Cerebellar nuclear complex (tissue), 1 donor: ENCODE measurements at regions not wholly inside any gene's neighbourhood (a gene's known extent, or its start where the extent isn't known, plus 50 kb on each side); places are given as distances from the start of the nearest gene placed in this dataset.

Experiments used
- DNase-seq, 2 experiments: peaks; one replicate each; lab custom pipeline; 2025; lab: John Stamatoyannopoulos, UW

DNA sequence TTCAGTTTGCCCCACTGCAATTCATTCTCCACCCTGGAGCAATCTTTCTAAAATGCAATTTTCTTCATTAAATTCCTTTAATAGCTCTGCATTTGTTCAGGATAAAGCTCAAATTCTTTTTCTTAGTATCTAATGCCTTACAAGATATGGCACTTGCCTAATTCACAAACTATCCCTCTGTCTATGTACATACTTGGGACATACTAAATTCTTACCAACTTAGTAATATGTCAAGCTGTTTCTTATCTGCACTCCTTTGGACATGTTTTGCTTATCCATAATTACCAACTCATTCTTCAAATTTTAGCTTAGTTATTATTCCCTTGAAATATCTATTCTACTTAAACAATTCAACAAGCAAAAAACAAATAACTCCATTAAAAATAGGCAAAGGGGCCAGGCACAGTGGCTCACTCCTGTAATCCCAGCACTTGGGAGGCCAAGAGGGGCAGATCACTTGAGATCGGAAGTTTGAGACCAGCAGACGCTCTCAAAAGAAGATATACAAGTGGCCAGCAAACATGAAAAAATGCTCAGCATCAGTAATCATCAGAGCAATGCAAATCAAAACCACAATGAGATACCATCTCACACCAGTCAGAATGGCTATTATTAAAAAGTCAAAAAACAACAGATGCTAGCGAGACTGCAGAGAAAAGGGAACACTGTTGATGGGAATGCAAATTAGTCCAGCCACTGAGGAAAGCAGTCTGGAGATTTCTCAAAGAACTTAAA, 96.9 kb downstream of the FAM76B start:
- DNase-seq, result no peak

DNA sequence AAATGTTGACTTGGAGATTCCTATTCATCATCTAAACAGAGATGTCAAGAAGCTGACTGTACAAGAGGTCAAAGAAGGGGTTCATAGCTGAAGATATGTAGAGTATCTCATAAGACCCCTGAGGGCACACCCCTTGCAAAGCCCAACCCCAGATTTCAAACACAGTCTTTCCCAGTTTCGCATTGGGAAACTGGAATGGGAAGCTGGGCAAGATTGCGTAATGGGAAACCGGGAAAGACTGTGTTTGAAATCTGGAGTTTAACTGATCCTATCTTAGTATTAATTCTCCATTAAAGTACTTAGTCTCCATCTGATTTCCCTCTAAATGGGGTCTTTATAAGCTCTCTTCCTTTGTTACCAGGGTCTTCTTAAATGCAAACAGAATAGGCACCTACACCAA, 99.5 kb downstream of the FAM76B start:
- DNase-seq, result no peak

DNA sequence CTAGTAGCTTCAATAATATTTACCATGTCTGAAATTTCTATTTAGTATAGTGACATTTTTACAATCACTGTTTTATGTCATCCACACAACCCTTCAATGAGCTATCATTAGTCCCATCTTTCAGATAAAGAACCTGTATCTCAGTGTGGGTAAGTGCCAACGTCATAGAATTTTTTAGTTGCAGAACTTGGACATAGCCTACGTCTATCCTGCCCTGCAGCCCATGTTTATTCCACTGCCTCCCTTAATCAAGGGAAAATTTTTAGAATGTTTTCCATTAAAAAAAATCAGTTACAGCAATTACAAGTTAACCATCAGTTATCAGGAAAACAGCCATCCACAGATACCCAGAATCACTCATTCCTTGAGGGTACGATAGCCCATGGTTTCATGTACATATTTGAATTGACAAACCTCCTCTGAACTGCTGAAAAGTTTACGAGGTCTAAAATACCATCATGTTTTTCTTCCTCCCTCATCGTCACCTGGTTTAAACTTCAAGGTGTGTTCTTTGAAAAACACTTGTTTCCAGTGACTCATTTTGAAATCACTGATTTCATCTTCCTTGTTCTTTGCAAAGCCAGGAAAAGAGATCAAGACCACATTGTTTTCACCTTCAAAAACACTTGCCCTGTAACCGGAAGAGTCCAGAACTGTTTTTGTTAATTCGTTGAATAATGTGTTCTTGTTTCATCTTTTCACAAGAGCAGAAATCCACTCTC, 100.9 kb downstream of the FAM76B start:
- no peak for DNase-seq

DNA sequence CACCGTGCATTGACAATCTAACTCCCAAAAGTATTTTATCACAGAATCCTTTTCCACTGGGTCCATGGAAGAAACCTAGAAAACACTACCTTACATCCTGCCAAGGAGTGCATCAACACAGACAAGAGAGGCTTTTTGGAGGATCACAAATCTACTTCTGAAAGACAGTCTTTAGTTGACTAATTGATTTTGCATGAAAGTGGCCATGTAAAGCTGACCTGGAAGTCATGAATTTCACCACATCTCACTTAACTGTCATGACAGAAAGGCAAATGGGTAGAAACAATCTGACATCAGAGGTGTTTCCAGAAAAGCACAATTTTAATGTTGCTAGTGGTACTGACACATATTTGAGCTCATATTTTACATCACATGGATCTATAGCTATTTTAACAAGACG, 101.6 kb downstream of the FAM76B start:
- DNase-seq, result no peak

DNA sequence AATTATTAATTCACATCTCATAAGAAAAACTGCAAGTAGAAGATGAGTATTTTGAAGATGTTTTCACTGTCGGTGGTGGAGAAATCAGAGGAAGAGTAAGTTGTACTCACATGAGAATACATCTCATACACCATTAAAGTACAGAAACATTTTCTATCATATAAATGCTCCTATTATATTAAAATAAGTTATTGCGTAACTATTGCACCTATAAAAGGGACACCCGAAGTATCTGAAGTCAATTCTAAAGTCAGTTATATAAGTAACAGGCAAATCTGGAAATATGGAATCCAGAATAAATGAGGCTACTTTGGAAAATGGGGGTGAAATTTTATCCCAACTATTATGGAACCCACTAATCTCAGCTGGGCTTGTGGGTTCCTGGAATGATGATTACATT, 103.3 kb downstream of the FAM76B start:
- no peak for DNase-seq

DNA sequence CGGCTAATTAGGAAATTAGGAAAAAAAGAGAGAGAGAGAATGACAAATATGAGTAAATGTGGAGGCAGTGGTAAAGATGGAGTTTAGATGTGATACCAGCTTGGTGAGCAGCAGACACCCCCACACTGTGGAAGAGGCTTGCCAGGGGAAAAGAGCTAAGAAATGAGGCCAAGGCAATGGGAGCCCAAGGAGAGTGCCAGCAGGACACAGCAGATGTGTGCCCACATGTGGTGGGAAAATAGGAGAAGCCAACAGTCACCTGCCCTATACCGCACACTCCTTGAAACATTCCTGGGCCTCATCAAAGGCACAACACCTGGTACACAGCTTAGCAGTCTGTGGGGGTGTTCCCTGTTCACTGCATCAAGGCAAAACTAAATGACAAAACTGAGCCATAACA, 104.9 kb downstream of the FAM76B start:
- no peak for DNase-seq

DNA sequence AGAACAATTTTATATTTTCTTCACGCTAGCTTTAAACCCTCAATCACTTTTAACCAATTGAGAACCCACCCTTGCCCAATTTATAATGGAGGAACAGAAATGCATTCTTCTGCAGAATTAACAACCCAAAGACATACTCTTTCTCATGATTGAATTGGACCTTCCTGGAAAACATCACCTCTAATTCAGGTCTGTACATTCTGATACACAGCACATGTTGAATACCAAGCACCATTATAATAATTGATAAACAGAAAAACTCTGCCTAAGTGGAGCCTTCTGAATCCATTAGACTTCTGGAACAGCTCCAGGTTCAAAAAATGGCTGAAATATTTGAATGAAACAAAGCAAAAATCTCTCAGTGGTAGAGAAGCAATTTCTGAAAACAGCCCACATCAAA, 105.4 kb downstream of the FAM76B start:
- no peak for DNase-seq

DNA sequence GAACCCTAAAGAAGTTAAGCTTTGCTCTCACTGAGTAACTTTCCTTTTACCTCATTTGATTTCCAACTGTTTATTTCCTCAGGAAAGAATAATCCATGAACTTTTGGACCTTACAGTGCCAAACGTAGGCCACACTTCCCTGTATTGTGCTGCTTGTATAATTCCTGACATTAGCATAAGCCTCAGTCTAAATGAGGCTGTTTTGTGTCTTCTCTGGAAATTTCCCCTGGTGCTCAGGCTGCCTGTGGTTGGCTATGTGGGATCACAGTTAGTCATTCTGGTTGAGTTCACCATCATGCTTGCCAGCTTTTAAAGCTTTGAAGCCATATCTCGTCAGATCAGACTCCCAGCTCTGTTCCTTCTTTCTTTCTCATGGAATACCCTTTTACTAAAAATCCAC, 107.0 kb downstream of the FAM76B start:
- DNase-seq, result no peak

DNA sequence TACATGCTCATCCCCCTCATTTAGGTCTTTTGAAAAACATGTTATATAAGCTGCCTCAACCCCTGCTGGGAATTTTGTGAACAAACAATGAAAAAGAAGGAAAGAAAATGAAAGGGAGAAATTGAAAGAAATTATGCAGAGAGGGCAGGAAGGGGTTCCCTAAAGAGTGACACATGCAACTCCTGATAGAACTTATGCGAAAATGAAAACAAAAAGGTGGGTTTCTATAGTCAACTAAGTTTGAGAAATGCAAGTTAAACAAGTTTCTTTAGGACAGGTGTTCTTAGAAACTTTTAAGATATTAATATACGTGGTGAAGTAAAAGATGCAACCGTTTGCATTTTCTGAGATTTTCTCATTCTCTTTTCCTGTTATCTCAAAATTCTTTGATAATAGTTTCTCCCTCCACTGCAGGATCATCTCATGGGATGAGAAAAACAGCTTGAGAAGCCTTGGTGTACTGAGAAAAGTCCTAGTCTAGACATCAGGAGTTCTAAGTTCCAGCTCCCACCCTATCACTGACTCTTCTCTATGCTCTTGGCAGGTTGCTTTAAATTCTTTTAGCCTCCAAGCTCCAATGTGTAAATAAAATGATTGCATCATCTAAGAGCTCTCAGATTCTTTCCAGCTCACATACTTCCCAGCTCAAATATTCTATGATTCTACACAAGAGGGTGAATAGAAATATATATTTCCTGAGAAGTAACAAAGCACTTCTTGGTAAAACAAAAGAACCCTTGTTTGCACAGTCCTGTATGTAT, 109.2 kb downstream of the FAM76B start:
- no peak for DNase-seq

DNA sequence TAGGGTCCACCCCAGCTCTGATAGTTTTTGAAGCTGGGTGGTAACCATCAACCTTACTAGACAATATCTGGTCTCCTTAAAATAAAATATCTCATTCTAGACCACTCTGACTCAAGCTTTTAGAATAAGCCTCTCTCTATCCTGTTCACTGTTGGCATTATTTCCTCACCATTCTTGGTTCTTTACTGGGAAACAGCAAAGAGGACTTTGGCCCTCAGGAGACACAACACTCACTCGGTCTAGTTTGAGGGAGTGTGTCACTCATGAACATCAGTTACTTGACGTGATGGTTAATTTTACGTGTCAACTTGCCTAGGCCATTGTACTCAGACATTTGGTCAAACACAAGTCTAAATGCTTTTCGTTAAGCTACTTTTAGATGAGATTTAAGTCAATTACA, 110.6 kb downstream of the FAM76B start:
- DNase-seq, result no peak

DNA sequence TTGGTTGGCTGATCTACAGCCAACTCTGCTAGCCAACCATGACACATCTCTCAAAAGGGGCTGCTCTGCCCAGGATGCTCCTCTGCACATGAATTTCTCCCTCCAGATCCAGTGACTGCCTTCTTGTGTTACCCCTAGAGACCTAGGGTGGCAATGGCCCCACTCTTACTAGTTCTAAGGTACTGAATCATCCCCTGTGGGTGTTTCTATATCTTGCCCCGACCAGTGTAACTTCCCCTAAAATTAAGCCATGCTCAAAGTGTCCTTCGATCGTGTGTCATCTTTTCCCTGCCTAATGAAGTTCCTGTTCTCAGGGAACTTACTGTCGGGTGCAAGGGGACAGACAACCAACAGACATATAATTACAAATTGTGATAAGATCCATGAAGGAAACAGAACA, 113.3 kb downstream of the FAM76B start:
- no peak for DNase-seq

DNA sequence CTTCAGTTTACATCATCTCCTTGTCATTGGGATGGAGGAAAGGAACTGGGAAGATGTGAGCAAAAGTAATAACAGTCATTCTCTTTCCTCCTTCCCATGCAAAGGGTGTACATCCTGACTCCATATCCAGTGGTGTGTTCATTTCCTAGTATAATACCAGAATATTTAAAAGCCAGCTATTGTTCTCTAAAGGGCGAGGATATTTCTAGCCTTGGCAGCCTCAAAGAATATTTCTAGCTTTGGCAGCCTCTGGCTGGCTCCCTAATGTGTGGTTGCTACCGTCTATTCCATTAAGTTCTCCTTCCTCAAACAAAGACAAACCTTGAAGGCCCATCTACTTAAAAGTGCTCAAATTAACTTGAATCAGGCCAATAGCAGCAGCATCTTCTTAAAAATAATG, 114.0 kb downstream of the FAM76B start:
- no peak for DNase-seq

DNA sequence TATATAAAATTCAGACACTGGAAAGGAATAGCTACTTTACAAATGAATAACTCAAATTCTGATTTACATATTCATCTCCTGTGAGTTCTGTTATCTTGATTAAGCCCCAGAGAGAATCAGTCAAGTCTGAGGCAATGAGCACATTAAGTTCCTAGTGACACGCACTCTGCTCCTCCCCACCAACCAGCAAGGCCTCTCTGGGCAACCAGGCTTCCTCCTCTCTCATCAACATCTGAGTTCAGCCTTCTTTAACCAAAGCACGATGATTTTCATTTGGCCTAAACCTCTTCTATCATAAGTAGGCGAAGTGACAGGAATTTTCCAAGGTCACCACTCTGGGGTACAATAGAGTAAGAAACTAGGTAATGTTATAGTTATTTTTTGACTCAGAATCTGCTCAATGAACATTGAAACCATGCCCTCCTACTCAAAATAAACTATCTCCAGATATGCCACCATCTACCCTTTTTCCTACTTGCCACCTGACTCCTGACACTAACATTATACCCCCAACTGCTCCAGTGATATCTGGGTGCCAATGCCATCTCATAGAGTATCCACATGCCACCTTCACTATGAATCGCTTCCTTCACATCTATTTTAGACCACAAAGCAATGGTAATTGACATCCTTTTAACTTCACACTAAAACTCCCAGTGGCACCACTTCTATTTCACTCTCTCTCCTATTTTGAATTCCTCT, 114.8 kb downstream of the FAM76B start:
- no peak for DNase-seq

DNA sequence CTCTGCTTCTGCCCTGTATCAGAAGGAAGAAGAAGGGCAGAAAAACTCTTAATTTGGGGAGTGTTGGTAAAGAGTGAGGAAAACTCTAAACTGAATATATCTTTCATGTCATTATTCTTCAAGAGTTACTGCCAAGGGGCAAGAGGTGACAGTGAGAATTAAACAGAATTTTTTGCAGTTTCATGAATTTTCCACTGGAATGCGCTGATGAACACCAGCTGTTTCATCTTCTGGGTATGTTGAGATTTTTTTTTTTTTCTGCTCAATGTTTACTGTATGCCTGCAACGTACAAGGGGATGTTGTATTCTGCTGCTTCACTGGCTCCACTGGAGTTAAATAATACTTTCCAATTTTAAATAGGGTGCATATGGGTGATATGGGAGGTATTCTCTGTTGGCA, 117.8 kb downstream of the FAM76B start:
- no peak for DNase-seq

DNA sequence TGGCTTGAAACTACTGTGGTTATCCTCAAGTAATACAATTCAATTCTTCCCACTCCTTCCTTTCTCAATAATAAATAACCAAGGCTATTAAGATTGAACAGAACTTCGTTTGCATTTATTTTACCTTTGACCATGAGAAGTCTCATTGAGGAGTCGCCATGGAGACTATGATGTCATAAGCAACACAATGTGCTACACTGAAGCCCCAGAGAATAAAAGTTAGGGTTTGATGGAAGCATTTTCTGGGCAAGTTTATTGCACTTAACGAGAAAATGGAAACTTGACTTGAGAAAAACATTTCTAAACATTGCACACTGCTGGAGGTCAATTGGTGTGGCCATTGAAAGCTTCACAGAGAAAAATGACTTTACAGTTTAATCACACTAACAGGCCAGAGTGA, 121.5 kb downstream of the FAM76B start:
- DNase-seq, result no peak

DNA sequence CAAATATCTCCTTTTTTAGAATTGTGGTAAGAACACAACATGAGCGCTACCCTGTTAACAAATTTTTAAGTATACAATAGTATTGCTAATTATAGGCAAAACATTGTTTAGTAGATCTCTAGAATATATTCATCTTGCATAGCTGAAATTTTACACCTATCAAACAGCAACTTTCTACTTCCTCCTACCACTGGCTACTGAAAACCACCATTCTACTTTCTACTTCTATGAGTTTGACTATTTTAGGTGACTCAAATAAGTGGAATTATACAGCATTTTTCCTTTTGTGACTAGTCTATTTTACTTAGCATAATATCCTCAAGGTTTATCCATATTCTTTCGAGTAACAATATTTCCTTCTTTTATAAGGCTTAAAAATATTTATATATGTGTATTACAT, 128.4 kb downstream of the FAM76B start:
- DNase-seq, result no peak

DNA sequence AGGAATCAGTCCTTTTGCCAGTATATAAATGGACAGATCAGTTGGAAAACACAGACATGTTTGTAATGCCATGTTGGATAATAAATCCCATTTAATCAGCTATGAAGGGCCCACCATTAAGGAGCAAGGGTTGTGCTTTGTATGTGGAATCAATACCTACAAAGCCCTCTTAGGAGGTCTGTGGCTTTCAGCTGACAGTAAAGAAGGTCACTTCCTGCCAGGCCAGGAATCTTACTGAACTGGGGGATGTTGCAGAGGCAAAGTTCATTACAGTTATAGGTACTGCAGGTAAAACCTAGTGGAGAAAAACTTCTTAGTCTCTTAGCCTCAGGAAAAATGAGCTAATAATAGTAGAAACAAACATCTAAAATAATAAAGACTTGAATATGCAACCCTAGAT, 129.5 kb downstream of the FAM76B start:
- DNase-seq, result no peak

DNA sequence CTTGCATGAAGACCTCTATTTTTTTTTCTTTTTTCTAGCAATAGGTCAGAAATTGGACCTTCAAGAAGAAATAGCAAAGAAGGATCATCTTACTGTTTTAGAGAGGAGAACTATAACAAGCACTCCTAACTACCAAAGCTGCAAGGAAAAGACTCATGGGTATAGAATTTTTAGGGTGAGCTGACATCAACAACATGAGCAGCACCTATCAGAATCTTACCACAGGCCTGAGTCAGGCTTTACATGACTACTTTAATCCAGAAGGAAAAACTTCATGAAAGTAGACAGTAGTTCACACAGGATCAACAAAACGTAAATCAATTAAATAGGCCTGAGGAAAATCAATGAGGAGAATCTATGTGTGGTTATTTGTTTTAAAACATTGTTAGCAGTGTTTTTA, 130.5 kb downstream of the FAM76B start:
- no peak for DNase-seq

DNA sequence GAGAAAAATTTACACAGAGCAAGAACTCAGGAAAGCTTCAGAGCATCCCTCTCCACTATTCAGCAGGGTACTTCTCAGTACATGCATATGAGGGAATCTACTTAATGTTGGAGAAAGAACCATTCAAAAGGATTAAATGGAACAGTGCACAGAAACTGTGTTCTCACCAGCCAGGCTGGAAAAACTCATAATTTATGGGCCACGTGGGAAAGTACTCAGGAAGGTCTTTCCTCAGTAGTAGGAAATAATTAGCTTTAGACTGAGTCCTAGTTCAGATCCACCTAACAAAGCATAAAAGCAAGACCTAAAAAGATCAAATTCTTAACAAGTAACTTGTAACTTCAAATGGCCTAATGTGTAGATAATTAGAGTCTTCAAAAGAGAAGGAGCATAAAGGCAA, 134.0 kb downstream of the FAM76B start:
- DNase-seq, result no peak

DNA sequence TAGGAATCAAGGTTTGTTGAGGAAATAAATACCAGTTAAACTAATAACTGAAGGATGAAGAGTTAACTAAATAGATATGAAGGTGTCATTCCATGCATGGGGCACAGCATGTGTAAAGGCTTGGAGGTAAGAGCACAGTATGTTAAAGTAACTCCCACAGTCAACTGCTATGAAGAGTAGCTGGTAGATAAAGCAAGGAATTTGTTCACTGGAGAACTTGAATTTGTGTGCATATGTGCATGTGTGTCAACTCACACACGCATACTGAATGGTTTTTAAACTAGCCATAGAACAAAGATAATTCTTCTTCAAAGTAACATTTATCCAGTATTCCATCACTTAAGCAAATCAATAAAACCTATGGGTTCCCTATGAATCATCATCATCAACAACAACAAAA, 135.9 kb downstream of the FAM76B start:
- DNase-seq, result no peak

DNA sequence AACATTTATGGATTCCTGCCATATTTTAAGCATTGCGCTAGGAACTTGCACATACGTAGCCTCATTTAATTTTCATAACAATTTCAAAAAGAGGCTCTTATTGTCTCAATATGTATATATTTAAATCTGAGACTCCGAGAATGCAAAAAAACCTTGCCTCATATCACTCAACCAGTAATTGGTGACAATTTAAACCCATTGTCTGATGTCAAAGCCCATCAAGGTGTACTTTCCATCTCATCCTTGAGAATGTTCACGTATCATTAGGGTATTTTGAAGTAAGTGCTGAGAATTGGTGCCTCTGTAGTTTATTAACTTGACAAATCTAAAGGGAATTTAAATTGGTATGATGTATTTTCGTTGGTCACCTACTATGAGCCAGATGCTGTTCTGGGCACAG, 136.5 kb downstream of the FAM76B start:
- DNase-seq, result no peak

DNA sequence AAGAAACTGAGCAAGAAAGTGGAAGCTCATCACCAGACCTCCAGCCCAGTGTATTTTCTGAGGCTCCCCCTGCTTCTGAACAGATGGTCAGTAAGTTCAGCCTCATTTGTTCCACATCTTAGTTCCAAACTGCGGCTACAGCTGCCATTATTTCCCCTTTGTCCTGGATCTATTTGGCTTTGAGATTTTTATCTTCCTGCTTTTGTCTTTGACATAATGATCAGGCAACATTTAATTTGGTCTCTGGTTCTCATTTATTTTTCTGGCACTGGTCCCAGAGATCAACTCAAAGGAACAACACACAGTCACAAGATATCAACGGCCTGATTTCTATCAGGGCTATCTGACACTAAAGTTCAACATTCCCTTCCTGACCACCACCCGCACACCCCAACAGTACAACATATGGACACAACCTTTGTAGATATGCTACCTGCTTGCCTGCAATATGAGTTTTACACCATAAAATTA, 137.5 kb downstream of the FAM76B start:
- no peak for DNase-seq
